K562 (cell line): ENCODE measurements at regions not wholly inside any gene's neighbourhood (a gene's known extent, or its start where the extent isn't known, plus 50 kb on each side); places are given as distances from the start of the nearest gene placed in this dataset.

Source experiments
- ATAC-seq: fragments of 200-7000 bp; cut with Tn5 transposase; 3 replicates; pipeline ENCODE4 v1.9.1; 2020; ENCODE audit warnings: moderate library complexity
- BruUV-seq: library from RNA; stranded (reverse); fragments of 400-500 nt; replicated peaks from 2 replicates; lab custom pipeline; 2021; lab: Mats Ljungman, UMichigan
- CTCF ChIA-PET: fragments of 300-600 bp; formaldehyde crosslinking; extraction: SDS; loops from one replicate; lab custom pipeline; 2021; ENCODE audit warnings: low intra/inter-chr PET ratio; lab: Yijun Ruan, JAX
- POLR2A ChIA-PET: fragments of 300-600, 350-650 bp; sonication (Branson Sonifier 250); formaldehyde crosslinking; extraction: SDS; loops from one replicate; lab custom pipeline; 2021; ENCODE audit warnings: antibody characterized with exemption, inconsistent platforms; lab: Yijun Ruan, JAX
- DNase-seq, 4 experiments: peaks; one replicate each; pipeline versions ENCODE4 v3.0.0 to v3.0.0-alpha.2; 2011 to 2018; ENCODE audit warnings: low spot score in 3 of 4, mixed read lengths in 3 of 4; ENCODE audit errors: extremely low read depth in 1 of 4
- FAIRE-seq: peaks from 2 replicates; lab custom pipeline; 2011; peaks lifted over from hg19 to GRCh38; lab: Jason Lieb, UNC
- H2AFZ ChIP-seq: 2 replicates; pipeline ENCODE4 v1.6.0; 2011; ENCODE audit warnings: low read depth, low read length, control low read depth, inconsistent platforms
- H3K27ac ChIP-seq: fragments of 200-600 bp; 3 replicates; pipeline ENCODE4 v1.8.0; 2011; ENCODE audit warnings: low read depth, mild to moderate bottlenecking, control low read depth, inconsistent platforms, low read length, moderate library complexity, mixed read lengths; ENCODE audit errors: extremely low read depth
- H3K27me3 ChIP-seq, 2 experiments: fragments of 300-600 bp in 1 of 2; 2 replicates in 1 of 2; 3 replicates in 1 of 2; pipeline versions ENCODE4 v1.6.0 to v1.8.0; 2011; ENCODE audit warnings: inconsistent platforms in 2 of 2, low read length in 2 of 2, mild to moderate bottlenecking in 1 of 2, mixed read lengths in 1 of 2, moderate library complexity in 1 of 2; ENCODE audit not compliant: control insufficient read depth in 2 of 2, insufficient read depth in 2 of 2
- H3K36me3 ChIP-seq: fragments of 300-600 bp; 3 replicates; pipeline ENCODE4 v1.8.0; 2011; ENCODE audit warnings: mild to moderate bottlenecking, low read length, inconsistent platforms; ENCODE audit not compliant: control insufficient read depth, insufficient read depth
- H3K4me1 ChIP-seq, 2 experiments: fragments of 200-600 bp in 1 of 2; replicated peaks in 1 of 2; 2 replicates in 1 of 2; 3 replicates in 1 of 2; pipeline versions ENCODE4 v1.5.1 to v1.8.0; 2011; ENCODE audit warnings: inconsistent platforms in 2 of 2, low read length in 2 of 2, mild to moderate bottlenecking in 1 of 2, mixed read lengths in 1 of 2, moderate library complexity in 1 of 2; ENCODE audit not compliant: control insufficient read depth in 2 of 2, insufficient read depth in 2 of 2
- H3K4me2 ChIP-seq: 2 replicates; pipeline ENCODE4 v1.6.1; 2011; ENCODE audit warnings: low read length, control low read depth, inconsistent platforms, mixed read lengths; ENCODE audit not compliant: insufficient read depth
- H3K4me3 ChIP-seq: fragments of 200-600 bp; sonication (generic), shearing (Covaris generic); 2 replicates; pipeline ENCODE4 v1.5.1; 2016; ENCODE audit warnings: control low read depth, inconsistent platforms
- H3K79me2 ChIP-seq: fragments of 200-600 bp; 3 replicates; pipeline ENCODE4 v1.8.0; 2011; ENCODE audit warnings: low read length, inconsistent platforms; ENCODE audit not compliant: control insufficient read depth, insufficient read depth
- H3K9ac ChIP-seq, 2 experiments: 2 replicates each; pipeline versions ENCODE4 v1.6.0 to v1.6.1; 2011; ENCODE audit warnings: low read depth in 2 of 2, low read length in 2 of 2, control low read depth in 1 of 2, inconsistent platforms in 1 of 2, mild to moderate bottlenecking in 1 of 2, mixed read lengths in 1 of 2; ENCODE audit not compliant: insufficient read depth in 1 of 2
- H3K9me1 ChIP-seq: one replicate; pipeline ENCODE4 v1.6.0; 2011; ENCODE audit warnings: inconsistent platforms, mild to moderate bottlenecking, low read length, moderate library complexity; ENCODE audit not compliant: control insufficient read depth, insufficient read depth
- H3K9me3 ChIP-seq: replicated peaks from 2 replicates; pipeline ENCODE4 v1.5.1; 2011; ENCODE audit warnings: low read depth, low read length, inconsistent platforms; ENCODE audit not compliant: control insufficient read depth, insufficient read depth
- H4K20me1 ChIP-seq: replicated peaks from 2 replicates; pipeline ENCODE4 v1.6.1; 2011; ENCODE audit warnings: low read length, inconsistent platforms, mixed read lengths; ENCODE audit not compliant: control insufficient read depth, insufficient read depth
- CHD2 ChIP-seq: IDR thresholded peaks from 2 replicates; pipeline ENCODE4 v1.6.1; 2011; ENCODE audit warnings: low read depth, low read length
- MCM7 ChIP-seq, 2 experiments: fragments of 450-650 bp; IDR thresholded peaks; 2 replicates each; pipeline ENCODE4 v1.6.1; 2016 to 2018
- MEIS2 ChIP-seq: fragments of 450-650 bp; IDR thresholded peaks from 2 replicates; pipeline ENCODE4 v1.6.1; 2014; ENCODE audit warnings: mild to moderate bottlenecking; ENCODE audit not compliant: partially characterized antibody
- NBN ChIP-seq: fragments of 450-650 bp; IDR thresholded peaks from 2 replicates; pipeline ENCODE4 v1.6.1; 2016; ENCODE audit warnings: low read depth, mild to moderate bottlenecking
- NONO ChIP-seq, 2 experiments: fragments of 200-400 bp in 1 of 2; fragments of 450-650 bp in 1 of 2; formaldehyde crosslinking in 1 of 2; IDR thresholded peaks; 2 replicates each; pipeline ENCODE4 v1.6.1; 2017; ENCODE audit warnings: low read depth in 2 of 2, mild to moderate bottlenecking in 2 of 2, moderate library complexity in 2 of 2, low read length in 1 of 2
- PYGO2 ChIP-seq: fragments of 450-650 bp; IDR thresholded peaks from 2 replicates; pipeline ENCODE4 v1.6.1; 2016; ENCODE audit warnings: mild to moderate bottlenecking, missing genetic modification characterization, moderate library complexity, missing compliant biosample characterization
- RNF2 ChIP-seq: sonication (generic); IDR thresholded peaks from 2 replicates; pipeline ENCODE4 v1.6.1; 2016
- SIN3B ChIP-seq: fragments of 450-650 bp; IDR thresholded peaks from 2 replicates; pipeline ENCODE4 v1.6.1; 2017; ENCODE audit warnings: low read depth, mild to moderate bottlenecking, moderate library complexity
- SNIP1 ChIP-seq: fragments of 450-650 bp; IDR thresholded peaks from 2 replicates; pipeline ENCODE4 v1.7.1; 2017; ENCODE audit warnings: low read depth, mild to moderate bottlenecking
- TFAM ChIP-seq: fragments of 250-450 bp; sonication (Bioruptor Pico); conservative IDR thresholded peaks from 2 replicates; pipeline ENCODE4 v1.5.0; 2021; ENCODE audit warnings: mild to moderate bottlenecking, moderate library complexity
- UBTF ChIP-seq, 2 experiments: IDR thresholded peaks; 2 replicates each; pipeline ENCODE4 v1.6.1; 2012; ENCODE audit warnings: improper control_type of control experiment in 2 of 2, low read depth in 2 of 2, low read length in 2 of 2, borderline replicate concordance in 1 of 2
- ZNF174 ChIP-seq: fragments of 250-450 bp; sonication (Bioruptor Pico); IDR thresholded peaks from 2 replicates; pipeline ENCODE4 v1.4.0; 2020; ENCODE audit warnings: mild to moderate bottlenecking
- ZNF696 ChIP-seq: fragments of 250-450 bp; sonication (Bioruptor Pico); conservative IDR thresholded peaks from 2 replicates; pipeline ENCODE4 v1.4.0; 2020; ENCODE audit warnings: mild to moderate bottlenecking, moderate library complexity
- in situ Hi-C: fragments of 300-500 bp; cut with MboI; formaldehyde crosslinking; loops from 4 replicates; pipeline ENCODE4 v1.15.0; 2018; ENCODE audit warnings: inconsistent platforms, mixed read lengths
- intact Hi-C: fragments of 100-400 bp; cut with micrococcal nuclease; formaldehyde crosslinking; loops from 2 replicates; pipeline ENCODE4 v1.14.2; 2022
- TF ChIP-seq, protein P1 (sequence below): fragments of 450-650 bp; formaldehyde crosslinking; IDR thresholded peaks from 2 replicates; pipeline ENCODE4 v1.4.0; 2020; ENCODE audit warnings: mild to moderate bottlenecking, mixed read lengths
- TF ChIP-seq, protein P2 (sequence below): sonication (generic); formaldehyde crosslinking; IDR thresholded peaks from 2 replicates; pipeline ENCODE4 v1.8.0; 2022; ENCODE audit warnings: missing genetic modification reagents, mild to moderate bottlenecking, moderate library complexity, borderline replicate concordance
- TF ChIP-seq, protein P3 (sequence below): sonication (generic); formaldehyde crosslinking; IDR thresholded peaks from 2 replicates; pipeline ENCODE4 v1.5.0; 2020; ENCODE audit warnings: missing genetic modification reagents

GRCh38 chr2:215207041-215207440 is 68.6 kb upstream of the ABCA12 start:
- in situ Hi-C loops: no loop called here
- H4K20me1 ChIP-seq: no peaks in the 10 kb centered on the region
- no peak overlapping the region for H3K4me2 ChIP-seq
- DNase-seq (no peak), FAIRE-seq (no peak), ATAC-seq (no peak)
- ChIA-PET POLR2A (no interaction called here), CTCF (no interaction called here)
- H3K9me1 ChIP-seq: no peaks in the 10 kb centered on the region
- H3K9me3 ChIP-seq: 0 out of 2 replicates have a peak, but pooled peaks cover 2% of the 10 kb centered on the region
- H3K4me1 ChIP-seq: no peaks in the 10 kb centered on the region
- intact Hi-C loops: no loop called here
- no peak for TF ChIP-seq ZNF174 (CRISPR knock-in tag)
- TF ChIP-seq MCM7 (IDR thresholded peaks at IDR 0.05): no peak
- no peak for TF ChIP-seq SNIP1
- no peak for TF ChIP-seq RNF2
- TF ChIP-seq CHD2: no peak
- TF ChIP-seq, protein P1, sequence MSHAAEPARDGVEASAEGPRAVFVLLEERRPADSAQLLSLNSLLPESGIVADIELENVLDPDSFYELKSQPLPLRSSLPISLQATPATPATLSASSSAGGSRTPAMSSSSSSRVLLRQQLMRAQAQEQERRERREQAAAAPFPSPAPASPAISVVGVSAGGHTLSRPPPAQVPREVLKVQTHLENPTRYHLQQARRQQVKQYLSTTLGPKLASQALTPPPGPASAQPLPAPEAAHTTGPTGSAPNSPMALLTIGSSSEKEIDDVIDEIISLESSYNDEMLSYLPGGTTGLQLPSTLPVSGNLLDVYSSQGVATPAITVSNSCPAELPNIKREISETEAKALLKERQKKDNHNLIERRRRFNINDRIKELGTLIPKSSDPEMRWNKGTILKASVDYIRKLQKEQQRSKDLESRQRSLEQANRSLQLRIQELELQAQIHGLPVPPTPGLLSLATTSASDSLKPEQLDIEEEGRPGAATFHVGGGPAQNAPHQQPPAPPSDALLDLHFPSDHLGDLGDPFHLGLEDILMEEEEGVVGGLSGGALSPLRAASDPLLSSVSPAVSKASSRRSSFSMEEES: no peak
- no peak for TF ChIP-seq TFAM
- TF ChIP-seq ZNF696: no peak
- TF ChIP-seq MEIS2: no peak
- TF ChIP-seq NBN: no peak
- TF ChIP-seq UBTF (IDR thresholded peaks at IDR 0.05; ENCODE audit: borderline replicate concordance in 1 of 2, low read depth in 2 of 2, low read length in 2 of 2): no peak
- TF ChIP-seq, protein P2, sequence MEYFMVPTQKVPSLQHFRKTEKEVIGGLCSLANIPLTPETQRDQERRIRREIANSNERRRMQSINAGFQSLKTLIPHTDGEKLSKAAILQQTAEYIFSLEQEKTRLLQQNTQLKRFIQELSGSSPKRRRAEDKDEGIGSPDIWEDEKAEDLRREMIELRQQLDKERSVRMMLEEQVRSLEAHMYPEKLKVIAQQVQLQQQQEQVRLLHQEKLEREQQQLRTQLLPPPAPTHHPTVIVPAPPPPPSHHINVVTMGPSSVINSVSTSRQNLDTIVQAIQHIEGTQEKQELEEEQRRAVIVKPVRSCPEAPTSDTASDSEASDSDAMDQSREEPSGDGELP (CRISPR knock-in tag): no peak
- no peak for TF ChIP-seq SIN3B
- no peak for TF ChIP-seq NONO (IDR thresholded peaks at IDR 0.05; ENCODE audit: low read depth in 2 of 2, low read length in 1 of 2)
- TF ChIP-seq, protein P3, sequence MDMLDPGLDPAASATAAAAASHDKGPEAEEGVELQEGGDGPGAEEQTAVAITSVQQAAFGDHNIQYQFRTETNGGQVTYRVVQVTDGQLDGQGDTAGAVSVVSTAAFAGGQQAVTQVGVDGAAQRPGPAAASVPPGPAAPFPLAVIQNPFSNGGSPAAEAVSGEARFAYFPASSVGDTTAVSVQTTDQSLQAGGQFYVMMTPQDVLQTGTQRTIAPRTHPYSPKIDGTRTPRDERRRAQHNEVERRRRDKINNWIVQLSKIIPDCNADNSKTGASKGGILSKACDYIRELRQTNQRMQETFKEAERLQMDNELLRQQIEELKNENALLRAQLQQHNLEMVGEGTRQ (CRISPR knock-in tag): no peak
- TF ChIP-seq PYGO2 (tag): no peak
- H3K27me3 ChIP-seq: no peaks in the 10 kb centered on the region
- no TSS peak for BruUV-seq
- H3K36me3 ChIP-seq: no peaks in the 10 kb centered on the region
- H3K27ac ChIP-seq: no peak overlapping the region
- no peak overlapping the region for H3K4me3 ChIP-seq
- no peaks in the 10 kb centered on the region for H3K79me2 ChIP-seq
- H3K9ac ChIP-seq: no peak overlapping the region
- H2AFZ ChIP-seq: no peak overlapping the region
